ENCODE measurements at regions not wholly inside any gene's neighbourhood (a gene's known extent, or its start where the extent isn't known, plus 50 kb on each side); places are given as distances from the start of the nearest gene placed in this dataset.

DNA sequence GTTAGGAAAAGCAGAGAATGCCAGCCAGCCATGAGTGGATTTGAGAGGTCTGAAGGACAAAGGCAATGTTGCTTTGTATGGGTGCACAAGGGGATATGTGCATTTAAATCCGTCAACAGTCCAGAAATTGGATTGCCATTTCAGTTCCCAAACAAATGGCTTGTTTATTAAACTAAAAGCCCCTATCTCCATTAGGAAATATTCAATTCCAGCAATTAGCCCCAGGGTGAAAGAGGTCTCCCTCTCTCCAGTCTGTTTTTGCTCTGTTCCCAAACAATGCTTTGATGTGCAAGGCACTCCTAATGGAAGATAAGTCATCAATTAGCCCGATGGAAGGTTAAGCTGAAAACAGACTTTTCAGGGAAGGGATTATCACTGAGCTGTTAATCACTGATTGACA is 101.3 kb downstream of the C9orf152 start:
- H3K27ac ChIP-seq: no peak overlapping the region
- TF ChIP-seq, protein P1, sequence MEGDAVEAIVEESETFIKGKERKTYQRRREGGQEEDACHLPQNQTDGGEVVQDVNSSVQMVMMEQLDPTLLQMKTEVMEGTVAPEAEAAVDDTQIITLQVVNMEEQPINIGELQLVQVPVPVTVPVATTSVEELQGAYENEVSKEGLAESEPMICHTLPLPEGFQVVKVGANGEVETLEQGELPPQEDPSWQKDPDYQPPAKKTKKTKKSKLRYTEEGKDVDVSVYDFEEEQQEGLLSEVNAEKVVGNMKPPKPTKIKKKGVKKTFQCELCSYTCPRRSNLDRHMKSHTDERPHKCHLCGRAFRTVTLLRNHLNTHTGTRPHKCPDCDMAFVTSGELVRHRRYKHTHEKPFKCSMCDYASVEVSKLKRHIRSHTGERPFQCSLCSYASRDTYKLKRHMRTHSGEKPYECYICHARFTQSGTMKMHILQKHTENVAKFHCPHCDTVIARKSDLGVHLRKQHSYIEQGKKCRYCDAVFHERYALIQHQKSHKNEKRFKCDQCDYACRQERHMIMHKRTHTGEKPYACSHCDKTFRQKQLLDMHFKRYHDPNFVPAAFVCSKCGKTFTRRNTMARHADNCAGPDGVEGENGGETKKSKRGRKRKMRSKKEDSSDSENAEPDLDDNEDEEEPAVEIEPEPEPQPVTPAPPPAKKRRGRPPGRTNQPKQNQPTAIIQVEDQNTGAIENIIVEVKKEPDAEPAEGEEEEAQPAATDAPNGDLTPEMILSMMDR (IDR thresholded peaks at IDR 0.05): no peak

GRCh38 chr9:110109333-110110092 is 98.4 kb downstream of the C9orf152 start:
- intact Hi-C loops (cut with DNase I): no loop called here
- Histone ChIP-seq H3K36me3 (no peaks in the 10 kb centered on the region), H3K4me3 (no peak overlapping the region), H3K9me3 (no peaks in the 10 kb centered on the region), H3K27me3 (no peaks in the 10 kb centered on the region), H3K27ac (no peak overlapping the region), H3K4me1 (peaks cover 10 to 32% of the 10 kb centered on the region in 2 donors)
- DNase-seq: no peak
- no peak for ATAC-seq
- TF ChIP-seq, protein P1 (IDR thresholded peaks at IDR 0.05): no peak

More for the DNA sequence above, 101.3 kb downstream of the C9orf152 start:
- Histone ChIP-seq H3K9me3 (no peaks in the 10 kb centered on the region), H3K36me3 (no peaks in the 10 kb centered on the region), H3K4me1 (peaks cover 14 to 47% of the 10 kb centered on the region in 2 donors), H3K27me3 (no peaks in the 10 kb centered on the region), H3K4me3 (no peak overlapping the region)
- ATAC-seq (no peak), DNase-seq (no peak)
- intact Hi-C loops (cut with DNase I): no loop called here

DNA sequence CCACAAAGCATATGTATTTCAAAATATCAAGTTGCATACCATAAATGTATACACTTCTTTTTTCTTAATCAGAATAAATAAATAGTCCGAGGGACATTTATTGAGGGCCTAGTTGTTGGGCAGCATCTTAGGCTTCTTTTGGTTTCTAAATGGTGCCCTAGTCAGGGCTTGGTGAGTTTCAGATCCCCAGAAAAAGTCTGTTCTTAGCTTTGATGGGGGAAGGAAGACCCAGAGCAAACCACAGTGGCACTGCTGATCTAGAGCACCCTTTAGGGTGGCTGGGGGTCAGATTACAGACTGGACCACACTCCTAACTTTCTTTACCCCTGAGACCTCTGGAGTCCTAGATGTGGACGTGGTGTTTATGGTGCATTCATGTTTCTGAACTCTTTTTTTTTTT is 97.8 kb downstream of the C9orf152 start:
- H3K27ac ChIP-seq: no peak overlapping the region
- intact Hi-C loops (cut with DNase I): no loop called here
- no peak overlapping the region for H3K4me3 ChIP-seq
- H3K9me3 ChIP-seq: no peaks in the 10 kb centered on the region
- H3K27me3 ChIP-seq: no peaks in the 10 kb centered on the region
- H3K4me1 ChIP-seq: peaks cover 8 to 32% of the 10 kb centered on the region in 2 donors
- no peaks in the 10 kb centered on the region for H3K36me3 ChIP-seq
- ATAC-seq: no peak
- TF ChIP-seq, protein P1 (IDR thresholded peaks at IDR 0.05): no peak
- no peak for DNase-seq

DNA sequence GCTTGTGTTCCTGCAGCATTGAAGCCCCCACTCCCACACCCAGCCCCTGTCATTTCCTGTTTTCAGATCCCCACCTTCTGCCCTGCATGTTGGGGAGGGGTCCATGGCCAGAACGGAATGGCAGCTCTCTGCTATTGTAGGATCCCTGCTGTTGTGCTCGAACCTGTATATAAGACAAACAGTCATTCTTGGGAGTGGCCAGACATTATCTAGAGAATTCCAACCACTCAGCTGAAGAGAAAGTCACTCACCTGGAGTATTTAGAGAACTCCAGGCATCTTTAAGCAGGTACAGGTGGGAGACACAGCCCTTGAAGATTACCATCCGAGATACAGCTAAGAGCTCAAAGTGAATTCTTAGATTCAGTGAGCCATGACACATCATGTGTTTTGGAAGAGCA is 96.1 kb downstream of the C9orf152 start:
- H3K4me1 ChIP-seq: peaks cover 5 to 41% of the 10 kb centered on the region in 2 donors
- no peaks in the 10 kb centered on the region for H3K27me3 ChIP-seq
- peak; percentile 11 for ATAC-seq
- no peaks in the 10 kb centered on the region for H3K9me3 ChIP-seq
- H3K4me3 ChIP-seq: no peak overlapping the region
- no peak for DNase-seq
- TF ChIP-seq, protein P1 (IDR thresholded peaks at IDR 0.05): no peak
- H3K27ac ChIP-seq: no peak overlapping the region
- H3K36me3 ChIP-seq: no peaks in the 10 kb centered on the region
- intact Hi-C loops (cut with DNase I): no loop called here

- DNase-seq (no peak), ATAC-seq (no peak)
- peaks cover 5 to 36% of the 10 kb centered on the region in 2 donors for H3K4me1 ChIP-seq
- TF ChIP-seq, protein P1 (IDR thresholded peaks at IDR 0.05): no peak
- H3K36me3 ChIP-seq: no peaks in the 10 kb centered on the region
- intact Hi-C loops (cut with DNase I): no loop called here
- H3K27ac ChIP-seq: no peak overlapping the region
- no peaks in the 10 kb centered on the region for H3K9me3 ChIP-seq
- no peak overlapping the region for H3K4me3 ChIP-seq
- H3K27me3 ChIP-seq: no peaks in the 10 kb centered on the region
These were observed 95.2 kb downstream of the C9orf152 start for GRCh38 chr9:110112792-110113191.

All from left lung (tissue), 4 donors.